ENCODE measurements at regions not wholly inside any gene's neighbourhood (a gene's known extent, or its start where the extent isn't known, plus 50 kb on each side); places are given as distances from the start of the nearest gene placed in this dataset.

DNA sequence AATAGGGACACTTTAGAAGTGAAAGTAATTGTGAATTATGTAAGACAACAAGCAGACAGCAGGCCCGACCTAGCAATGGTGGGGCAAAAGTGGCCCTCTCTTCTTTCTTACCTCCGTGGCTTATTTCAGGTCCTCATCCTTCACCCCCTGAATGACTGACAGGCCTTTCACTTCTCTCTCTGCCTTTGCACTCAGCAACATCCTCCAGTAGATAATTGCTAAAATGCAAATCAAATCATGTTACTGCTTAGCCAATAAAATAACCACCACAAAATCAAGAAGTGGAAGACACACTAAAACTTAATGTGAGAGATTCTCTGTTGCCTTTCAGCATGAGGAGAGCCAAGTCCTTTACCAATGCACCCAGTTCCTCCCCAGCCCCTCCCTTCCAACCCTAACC lies 274.6 kb upstream of the ZNF32 start:
- H2BK15ac ChIP-seq (ENCODE audit: low read length) = no peak overlapping the region
- no peak overlapping the region for H2BK12ac ChIP-seq (ENCODE audit: low read depth, low read length)
- H3K23ac ChIP-seq (ENCODE audit: insufficient read length) = no peak overlapping the region
- CTCF ChIA-PET (ENCODE audit: partially characterized antibody) = no interaction called here
- H3K79me1 ChIP-seq (ENCODE audit: low read depth, low read length) = no peaks in the 10 kb centered on the region
- H3K4me2 ChIP-seq (ENCODE audit: insufficient read depth in 1 of 2, low read depth in 2 of 2, low read length in 2 of 2) = no peak overlapping the region
- POLR2A ChIA-PET (ENCODE audit: partially characterized antibody) = no interaction called here
- no peak overlapping the region for H4K5ac ChIP-seq (ENCODE audit: insufficient read length, low read depth, low read length)
- no peak overlapping the region for H2BK120ac ChIP-seq (replicated peaks; ENCODE audit: low read depth, low read length)
- no peak overlapping the region for H3K56ac ChIP-seq (replicated peaks; ENCODE audit: insufficient read length, low read depth, low read length)
- DNase-seq (ENCODE audit: low read depth in 1 of 2, low spot score in 2 of 2) = no peak
- no peaks in the 10 kb centered on the region for H3K36me3 ChIP-seq (ENCODE audit: control insufficient read depth in 2 of 4, insufficient read depth in 4 of 4, low read length in 3 of 4)
- H4K8ac ChIP-seq (ENCODE audit: extremely low read depth, insufficient read depth, low read length) = no peak overlapping the region
- H3K4me3 ChIP-seq (ENCODE audit: extremely low read depth in 1 of 4, insufficient read depth in 2 of 4, low read depth in 3 of 4, low read length in 4 of 4) = no peak overlapping the region
- no peak overlapping the region for H2AFZ ChIP-seq (ENCODE audit: low read length)
- H2BK20ac ChIP-seq (ENCODE audit: low read length) = no peak overlapping the region
- H2AK5ac ChIP-seq (ENCODE audit: low read depth, low read length) = no peak overlapping the region
- H3K4me1 ChIP-seq (replicated peaks in 1 of 4; ENCODE audit: control insufficient read depth in 3 of 4, insufficient read depth in 4 of 4, low read length in 3 of 4) = no peaks in the 10 kb centered on the region
- H3K27me3 ChIP-seq (replicated peaks in 1 of 4; ENCODE audit: control insufficient read depth in 3 of 4, extremely low read depth in 1 of 4, insufficient read depth in 3 of 4, low read length in 3 of 4) = no peaks in the 10 kb centered on the region
- H3K79me2 ChIP-seq (ENCODE audit: control insufficient read depth in 1 of 2, insufficient read depth in 2 of 2, low read length in 2 of 2) = no peaks in the 10 kb centered on the region
- H3K4ac ChIP-seq (replicated peaks; ENCODE audit: insufficient read length, low read depth, low read length) = no peak overlapping the region
- H3K9ac ChIP-seq (replicated peaks in 1 of 4; ENCODE audit: extremely low read depth in 1 of 4, low read depth in 3 of 4, low read length in 3 of 4) = no peak overlapping the region
- no peak for FAIRE-seq
- 52% methylated on average over 2 of the region's 2 CpGs; no CpG with 5 or more reads in 1 of the 2 experiments for WGBS, 2 experiments (ENCODE audit: extremely low coverage in 1 of 2, insufficient coverage in 1 of 2, insufficient read length in 1 of 2, insufficient replicate concordance in 2 of 2, low coverage in 1 of 2, low lambda C conversion rate in 2 of 2, missing lambda C conversion rate in 1 of 2)
- H4K91ac ChIP-seq (replicated peaks; ENCODE audit: insufficient read length, low read length) = no peak overlapping the region
- no peak overlapping the region for H3K14ac ChIP-seq (ENCODE audit: insufficient read length)
- H3K27ac ChIP-seq (ENCODE audit: low read depth, low read length) = no peak overlapping the region
- peaks cover 10 to 21% of the 10 kb centered on the region in 2 experiments; a peak in 3 of 4 replicates for H3K9me3 ChIP-seq (ENCODE audit: insufficient read depth in 2 of 2, low read depth in 1 of 2, low read length in 1 of 2)
- no peaks in the 10 kb centered on the region for H4K20me1 ChIP-seq (replicated peaks in 1 of 2; ENCODE audit: control insufficient read depth in 1 of 2, insufficient read depth in 2 of 2, low read length in 2 of 2)
- no peak overlapping the region for H3K18ac ChIP-seq (ENCODE audit: extremely low read depth, low read length)
- H3K23me2 ChIP-seq (ENCODE audit: low read depth, low read length) = no peaks in the 10 kb centered on the region
- H2BK5ac ChIP-seq (ENCODE audit: low read depth, low read length) = no peak overlapping the region
- no peak for TF ChIP-seq HDAC6 (IDR thresholded peaks at IDR 0.05; ENCODE audit: low read depth, low read length)
- TF ChIP-seq POLR2A (IDR thresholded peaks at IDR 0.05; ENCODE audit: control extremely low read depth in 1 of 2, low read depth in 2 of 2, low read length in 2 of 2) = no peak
- TF ChIP-seq ZNF274 (IDR thresholded peaks at IDR 0.05; ENCODE audit: borderline replicate concordance, extremely low read depth, low read length) = no peak
- TF ChIP-seq CTCF (IDR thresholded peaks at IDR 0.05; ENCODE audit: control extremely low read depth in 1 of 3, insufficient read depth in 1 of 3, low read depth in 1 of 3, low read length in 3 of 3) = no peak
- no peak for TF ChIP-seq ASH2L (IDR thresholded peaks at IDR 0.05; ENCODE audit: low read length)

All from H1 (cell line).